Osteoblast (primary cell): ENCODE measurements at regions not wholly inside any gene's neighbourhood (a gene's known extent, or its start where the extent isn't known, plus 50 kb on each side); places are given as distances from the start of the nearest gene placed in this dataset.

Source experiments
- DNase-seq: peaks from one replicate; pipeline ENCODE4 v3.0.0; 2011; ENCODE audit warnings: low spot score, mixed read lengths; ENCODE audit not compliant: insufficient read length; ENCODE audit errors: missing footprints
- H2AFZ ChIP-seq: 2 replicates; pipeline ENCODE4 v1.6.0; 2011; ENCODE audit warnings: mild to moderate bottlenecking, low read length
- H3K27ac ChIP-seq: 2 replicates; pipeline ENCODE4 v1.5.1; 2011; ENCODE audit warnings: mild to moderate bottlenecking, low read depth, low read length, moderate library complexity
- H3K27me3 ChIP-seq: 2 replicates; pipeline ENCODE4 v1.6.0; 2012; ENCODE audit warnings: mild to moderate bottlenecking, control low read depth, inconsistent platforms, low read length, moderate library complexity; ENCODE audit not compliant: insufficient read depth
- H3K36me3 ChIP-seq: 2 replicates; pipeline ENCODE4 v1.5.1; 2011; ENCODE audit warnings: mild to moderate bottlenecking, low read length, control low read depth, moderate library complexity; ENCODE audit not compliant: insufficient read depth
- H3K4me1 ChIP-seq: 2 replicates; pipeline ENCODE4 v1.5.1; 2011; ENCODE audit warnings: mild to moderate bottlenecking, low read length, control low read depth, moderate library complexity; ENCODE audit not compliant: insufficient read depth
- H3K4me2 ChIP-seq: 2 replicates; pipeline ENCODE4 v1.6.0; 2011; ENCODE audit warnings: mild to moderate bottlenecking, low read length; ENCODE audit not compliant: insufficient read depth
- H3K4me3 ChIP-seq: fragments of 200-600 bp; sonication (generic); 3 replicates; pipeline ENCODE4 v1.5.1; 2012; ENCODE audit warnings: mild to moderate bottlenecking, low read length, inconsistent platforms; ENCODE audit not compliant: insufficient read depth
- H3K79me2 ChIP-seq: 2 replicates; pipeline ENCODE4 v1.6.0; 2012; ENCODE audit warnings: mild to moderate bottlenecking, low read length, control low read depth, inconsistent platforms; ENCODE audit not compliant: insufficient read depth
- H3K9me3 ChIP-seq: 2 replicates; pipeline ENCODE4 v1.5.1; 2011; ENCODE audit warnings: low read depth, low read length, control low read depth
- H4K20me1 ChIP-seq: 2 replicates; pipeline ENCODE4 v1.6.0; 2012; ENCODE audit warnings: mild to moderate bottlenecking, low read length, control low read depth; ENCODE audit not compliant: insufficient read depth
- CTCF ChIP-seq: IDR thresholded peaks from 2 replicates; pipeline ENCODE4 v1.5.1; 2011; ENCODE audit warnings: mild to moderate bottlenecking, low read depth, low read length, moderate library complexity; ENCODE audit errors: extremely low read depth

GRCh38 chr12:90630006-90630405, 325.0 kb downstream of the CCER1 start:
- no peaks in the 10 kb centered on the region for H3K27me3 ChIP-seq
- H4K20me1 ChIP-seq: no peaks in the 10 kb centered on the region
- no peaks in the 10 kb centered on the region for H3K79me2 ChIP-seq
- peaks cover 4% of the 10 kb centered on the region for H3K4me1 ChIP-seq
- H3K27ac ChIP-seq: no peak overlapping the region
- DNase-seq: no peak
- no peaks in the 10 kb centered on the region for H3K36me3 ChIP-seq
- H3K4me3 ChIP-seq: no peak overlapping the region
- H3K4me2 ChIP-seq: no peak overlapping the region
- no peak overlapping the region for H2AFZ ChIP-seq
- H3K9me3 ChIP-seq: peaks cover 2% of the 10 kb centered on the region
- no peak for TF ChIP-seq CTCF

DNA sequence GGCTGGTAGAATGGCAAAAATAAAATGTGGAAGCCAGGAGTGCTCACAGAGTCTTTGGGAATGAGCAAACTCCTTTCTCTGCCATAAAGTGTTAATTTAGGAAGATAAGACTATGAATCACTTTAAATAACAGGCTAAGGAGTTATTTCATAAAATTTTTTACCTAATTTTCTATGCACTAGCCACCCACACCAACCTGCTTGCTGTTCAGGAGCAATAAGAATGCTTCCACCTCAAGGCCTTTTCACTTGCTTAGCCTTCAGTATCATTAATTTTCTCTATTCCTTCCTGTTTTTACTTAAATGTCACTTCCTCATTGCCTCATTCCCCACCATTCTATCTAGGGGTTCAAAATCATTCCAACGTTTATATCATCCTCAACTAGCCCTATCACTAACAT, 326.8 kb downstream of the CCER1 start:
- H3K4me3 ChIP-seq: no peak overlapping the region
- H3K4me2 ChIP-seq: no peak overlapping the region
- H3K27ac ChIP-seq: no peak overlapping the region
- no peaks in the 10 kb centered on the region for H3K27me3 ChIP-seq
- no peak for DNase-seq
- peaks cover 4% of the 10 kb centered on the region for H3K4me1 ChIP-seq
- no peaks in the 10 kb centered on the region for H4K20me1 ChIP-seq
- H3K9me3 ChIP-seq: no peaks in the 10 kb centered on the region
- no peaks in the 10 kb centered on the region for H3K79me2 ChIP-seq
- no peak overlapping the region for H2AFZ ChIP-seq
- H3K36me3 ChIP-seq: no peaks in the 10 kb centered on the region
- no peak for TF ChIP-seq CTCF

DNA sequence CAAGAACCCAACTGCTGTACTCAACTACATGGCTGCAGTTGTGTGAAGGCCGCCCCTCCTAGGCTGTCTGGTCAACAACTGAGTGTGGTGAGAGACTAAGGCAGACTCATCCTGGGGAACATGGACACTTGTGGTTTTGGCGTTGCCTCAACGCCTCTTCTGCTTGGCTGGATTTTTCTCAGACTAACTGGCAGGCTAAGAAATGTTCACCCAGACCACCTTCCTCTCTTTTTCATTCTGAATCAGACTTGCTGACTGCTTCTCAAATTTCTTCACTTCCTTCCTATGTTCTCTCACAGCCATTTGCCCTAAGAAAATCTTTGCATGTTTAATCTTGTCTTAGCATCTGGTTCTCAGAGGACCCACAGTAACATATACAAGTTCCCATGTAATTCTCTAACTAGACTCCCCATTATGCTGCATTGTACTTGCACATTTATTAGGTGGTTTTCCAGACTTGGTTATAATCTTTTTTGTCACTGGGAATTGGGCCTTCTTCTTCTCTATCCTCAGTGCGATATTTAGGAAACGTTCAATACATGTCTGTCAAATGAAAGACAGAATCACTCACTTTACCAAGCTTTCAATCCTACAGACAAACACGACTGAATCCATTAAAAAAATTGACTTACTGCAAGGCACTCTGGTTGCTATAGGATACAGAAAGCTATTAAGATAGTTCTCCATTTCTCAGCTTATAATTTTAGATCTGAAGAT, 327.6 kb downstream of the CCER1 start:
- H3K4me2 ChIP-seq: no peak overlapping the region
- H3K79me2 ChIP-seq: no peaks in the 10 kb centered on the region
- H3K27ac ChIP-seq: no peak overlapping the region
- no peaks in the 10 kb centered on the region for H3K36me3 ChIP-seq
- no peak for TF ChIP-seq CTCF
- no peaks in the 10 kb centered on the region for H3K27me3 ChIP-seq
- H3K4me1 ChIP-seq: peaks cover 4% of the 10 kb centered on the region
- H3K4me3 ChIP-seq: no peak overlapping the region
- H3K9me3 ChIP-seq: no peaks in the 10 kb centered on the region
- H4K20me1 ChIP-seq: no peaks in the 10 kb centered on the region
- no peak for DNase-seq
- peak overlapping the region; percentile 38 for H2AFZ ChIP-seq

DNA sequence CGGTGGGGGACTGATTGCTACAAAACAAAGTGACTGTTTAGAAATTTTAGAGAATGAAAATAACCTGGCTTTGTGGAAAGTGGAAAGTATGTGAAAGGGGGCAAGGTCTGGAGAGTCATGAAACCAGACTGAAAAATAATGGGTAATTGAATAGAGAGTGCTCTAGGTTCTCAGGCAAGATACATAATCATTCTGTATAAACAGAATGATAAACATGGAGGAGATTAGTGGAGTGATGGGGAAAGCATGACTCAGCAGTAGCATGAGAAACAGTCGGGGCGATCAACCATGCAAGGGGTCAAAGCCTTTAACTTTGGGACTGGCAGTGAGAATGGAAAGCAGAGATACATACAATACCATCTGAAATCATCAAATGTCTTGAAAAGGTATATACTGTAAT, 332.5 kb downstream of the CCER1 start:
- H2AFZ ChIP-seq: no peak overlapping the region
- DNase-seq: no peak
- H3K4me2 ChIP-seq: no peak overlapping the region
- peaks cover 4% of the 10 kb centered on the region for H3K4me1 ChIP-seq
- H3K27me3 ChIP-seq: no peaks in the 10 kb centered on the region
- H3K36me3 ChIP-seq: no peaks in the 10 kb centered on the region
- peak overlapping the region; percentile 40 for H3K27ac ChIP-seq
- no peaks in the 10 kb centered on the region for H3K79me2 ChIP-seq
- H3K9me3 ChIP-seq: no peaks in the 10 kb centered on the region
- H3K4me3 ChIP-seq: no peak overlapping the region
- no peaks in the 10 kb centered on the region for H4K20me1 ChIP-seq
- TF ChIP-seq CTCF: no peak
